SU-DHL-6 (cell line): ENCODE measurements at regions not wholly inside any gene's neighbourhood (a gene's known extent, or its start where the extent isn't known, plus 50 kb on each side); places are given as distances from the start of the nearest gene placed in this dataset.

Experiments used
- EZH2phosphoT487 ChIP-seq: fragments of 200-600 bp; sonication (generic), shearing (Covaris generic); conservative IDR thresholded peaks from 2 replicates; pipeline ENCODE4 v1.6.1; 2018; ENCODE audit warnings: mild to moderate bottlenecking, antibody characterized with exemption, low read length, moderate library complexity, mixed read lengths
- TF ChIP-seq, protein P1 (sequence below): fragments of 200-600 bp; sonication (generic); IDR thresholded peaks from one replicate; pipeline ENCODE4 v1.5.1; 2017; ENCODE audit warnings: antibody characterized with exemption, mild to moderate bottlenecking, low read length, moderate library complexity; ENCODE audit not compliant: insufficient read depth, poor library complexity, severe bottlenecking

DNA sequence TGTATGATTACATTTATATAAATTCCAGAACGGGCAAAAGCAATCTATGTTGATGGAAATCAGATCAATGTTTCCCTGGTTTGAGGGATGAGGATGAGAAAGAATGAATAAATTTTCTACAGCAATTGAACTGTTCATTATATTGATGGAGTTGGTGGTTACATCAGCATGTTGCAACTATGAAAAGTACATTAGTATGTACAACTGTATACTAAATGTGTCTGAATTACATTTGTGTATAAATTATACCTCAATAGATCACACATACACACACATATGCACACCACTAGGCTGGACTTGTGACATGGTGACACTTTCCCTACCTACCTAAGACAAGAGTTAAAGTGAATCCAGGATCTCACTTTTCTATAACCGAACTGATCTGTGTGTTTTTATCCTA, 608.0 kb downstream of the CDH11 start:
- TF ChIP-seq, protein P1, sequence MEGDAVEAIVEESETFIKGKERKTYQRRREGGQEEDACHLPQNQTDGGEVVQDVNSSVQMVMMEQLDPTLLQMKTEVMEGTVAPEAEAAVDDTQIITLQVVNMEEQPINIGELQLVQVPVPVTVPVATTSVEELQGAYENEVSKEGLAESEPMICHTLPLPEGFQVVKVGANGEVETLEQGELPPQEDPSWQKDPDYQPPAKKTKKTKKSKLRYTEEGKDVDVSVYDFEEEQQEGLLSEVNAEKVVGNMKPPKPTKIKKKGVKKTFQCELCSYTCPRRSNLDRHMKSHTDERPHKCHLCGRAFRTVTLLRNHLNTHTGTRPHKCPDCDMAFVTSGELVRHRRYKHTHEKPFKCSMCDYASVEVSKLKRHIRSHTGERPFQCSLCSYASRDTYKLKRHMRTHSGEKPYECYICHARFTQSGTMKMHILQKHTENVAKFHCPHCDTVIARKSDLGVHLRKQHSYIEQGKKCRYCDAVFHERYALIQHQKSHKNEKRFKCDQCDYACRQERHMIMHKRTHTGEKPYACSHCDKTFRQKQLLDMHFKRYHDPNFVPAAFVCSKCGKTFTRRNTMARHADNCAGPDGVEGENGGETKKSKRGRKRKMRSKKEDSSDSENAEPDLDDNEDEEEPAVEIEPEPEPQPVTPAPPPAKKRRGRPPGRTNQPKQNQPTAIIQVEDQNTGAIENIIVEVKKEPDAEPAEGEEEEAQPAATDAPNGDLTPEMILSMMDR: no peak
- TF ChIP-seq EZH2phosphoT487: no peak
